Endothelial cell of umbilical vein (primary cell): ENCODE measurements at regions not wholly inside any gene's neighbourhood (a gene's known extent, or its start where the extent isn't known, plus 50 kb on each side); places are given as distances from the start of the nearest gene placed in this dataset.

ENCODE experiments used
- CTCF ChIP-seq, 2 donors: IDR thresholded peaks; 1 replicate in 1 of 2; 2 replicates in 1 of 2; pipeline ENCODE4 v1.5.1; 2011; ENCODE audit warnings: low read length in 2 of 2, mild to moderate bottlenecking in 2 of 2, moderate library complexity in 2 of 2, control low read depth in 1 of 2, inconsistent platforms in 1 of 2, low read depth in 1 of 2; ENCODE audit not compliant: insufficient read depth in 1 of 2; ENCODE audit errors: extremely low read depth in 1 of 2
- EZH2 ChIP-seq: IDR thresholded peaks from 2 replicates; pipeline ENCODE4 v1.6.1; 2012; ENCODE audit warnings: borderline replicate concordance, low read depth, mild to moderate bottlenecking, moderate library complexity, low read length, inconsistent platforms; ENCODE audit not compliant: severe bottlenecking
- MAX ChIP-seq: IDR thresholded peaks from 2 replicates; pipeline ENCODE4 v1.6.1; 2011; ENCODE audit not compliant: insufficient read depth, insufficient read length
- MYC ChIP-seq: IDR thresholded peaks from one replicate; pipeline ENCODE4 v1.6.1; 2011; ENCODE audit warnings: mild to moderate bottlenecking, low read depth, low read length
- POLR2A ChIP-seq: IDR thresholded peaks from 2 replicates; pipeline ENCODE4 v1.6.1; 2012; ENCODE audit warnings: low read depth, mild to moderate bottlenecking, control low read depth, low read length

DNA sequence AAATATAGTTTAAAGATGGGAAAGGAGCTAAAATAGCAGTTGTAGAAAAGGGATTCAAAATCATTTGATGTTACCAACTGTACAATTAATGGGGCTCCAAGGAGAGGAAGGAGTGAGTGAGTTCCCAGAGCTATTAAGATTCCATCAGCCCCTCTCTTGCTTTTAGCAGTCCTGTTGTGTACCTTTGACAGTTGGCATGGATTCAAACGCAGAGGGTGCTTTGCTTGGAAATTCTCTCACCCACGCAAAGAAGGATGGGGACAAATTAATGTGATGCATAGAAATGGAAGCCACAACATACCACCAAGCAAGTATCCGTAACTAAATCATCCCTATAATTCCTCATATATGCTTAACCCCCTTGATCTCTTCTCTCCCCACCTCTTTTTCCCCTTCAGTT is 461.3 kb downstream of the EBF1 start:
- no peak for TF ChIP-seq MAX
- TF ChIP-seq EZH2 = no peak
- TF ChIP-seq CTCF (IDR thresholded peaks at IDR 0.05; ENCODE audit: extremely low read depth in 1 of 2, insufficient read depth in 1 of 2, low read depth in 1 of 2, low read length in 2 of 2) = no peak
- no peak for TF ChIP-seq POLR2A
- TF ChIP-seq MYC = no peak
